HepG2 (cell line): ENCODE measurements at regions not wholly inside any gene's neighbourhood (a gene's known extent, or its start where the extent isn't known, plus 50 kb on each side); places are given as distances from the start of the nearest gene placed in this dataset.

ENCODE experiments used
- ATAC-seq: fragments of 200-7000 bp; cut with Tn5 transposase; 3 replicates; pipeline ENCODE4 v1.9.1; 2020; ENCODE audit warnings: mild to moderate bottlenecking, moderate library complexity
- BruUV-seq: library from RNA; stranded (reverse); fragments of 400-500 nt; replicated peaks from 2 replicates; lab custom pipeline; 2021; lab: Mats Ljungman, UMichigan
- CTCF ChIA-PET: fragments of 300-600 bp; formaldehyde crosslinking; extraction: SDS; loops from one replicate; lab custom pipeline; 2021; ENCODE audit warnings: low total read pairs, inconsistent platforms, low intra/inter-chr PET ratio; lab: Yijun Ruan, JAX
- POLR2A ChIA-PET: fragments of 350-600 bp; sonication (Branson Sonifier 250); formaldehyde crosslinking; loops from one replicate; lab custom pipeline; 2020; ENCODE audit warnings: antibody characterized with exemption, inconsistent platforms; lab: Yijun Ruan, JAX
- DNase-seq: peaks from one replicate; pipeline ENCODE4 v3.0.0-alpha.2; 2015; ENCODE audit warnings: low spot score
- FAIRE-seq: peaks from 3 replicates; lab custom pipeline; 2011; peaks lifted over from hg19 to GRCh38; lab: Jason Lieb, UNC
- H2AFZ ChIP-seq: one replicate; pipeline ENCODE4 v1.6.1; 2011; ENCODE audit warnings: low read length, inconsistent platforms
- H3K27ac ChIP-seq: fragments of 300-600 bp; 3 replicates; pipeline ENCODE4 v1.8.0; 2011; ENCODE audit warnings: mixed run types, mild to moderate bottlenecking, mixed read lengths, low read length, inconsistent platforms; ENCODE audit not compliant: insufficient read depth; ENCODE audit errors: extremely low read length
- H3K27me3 ChIP-seq, 2 experiments: fragments of 200-600 bp in 1 of 2; 2 replicates in 1 of 2; 3 replicates in 1 of 2; pipeline versions ENCODE4 v1.6.0 to v1.8.0; 2011; ENCODE audit warnings: low read length in 2 of 2, mild to moderate bottlenecking in 2 of 2, moderate library complexity in 2 of 2, inconsistent platforms in 1 of 2; ENCODE audit not compliant: insufficient read depth in 2 of 2, control insufficient read depth in 1 of 2
- H3K36me3 ChIP-seq, 2 experiments: fragments of 200-600 bp in 1 of 2; replicated peaks in 1 of 2; 2 replicates in 1 of 2; 3 replicates in 1 of 2; pipeline versions ENCODE4 v1.5.1 to v1.8.0; 2011; ENCODE audit warnings: low read length in 2 of 2, inconsistent platforms in 1 of 2; ENCODE audit not compliant: insufficient read depth in 2 of 2, control insufficient read depth in 1 of 2
- H3K4me1 ChIP-seq: 2 replicates; pipeline ENCODE4 v1.5.1; 2012; ENCODE audit warnings: low read length, inconsistent platforms; ENCODE audit not compliant: insufficient read depth
- H3K4me2 ChIP-seq: 2 replicates; pipeline ENCODE4 v1.6.0; 2011; ENCODE audit warnings: low read depth, low read length, inconsistent platforms
- H3K4me3 ChIP-seq, 3 experiments: fragments of 200-600 bp in 1 of 3; sonication (generic), shearing (Covaris generic) in 1 of 3; replicated peaks in 1 of 3; 2 replicates each; pipeline ENCODE4 v1.5.1; 2011 to 2016; ENCODE audit warnings: low read length in 3 of 3, inconsistent platforms in 2 of 3, low read depth in 2 of 3, mild to moderate bottlenecking in 2 of 3, control low read depth in 1 of 3, mixed read lengths in 1 of 3; ENCODE audit not compliant: insufficient read depth in 1 of 3
- H3K79me2 ChIP-seq: one replicate; pipeline ENCODE4 v1.6.1; 2011; ENCODE audit warnings: low read length, inconsistent platforms; ENCODE audit not compliant: insufficient read depth
- H3K9ac ChIP-seq: 2 replicates; pipeline ENCODE4 v1.6.0; 2011; ENCODE audit warnings: mild to moderate bottlenecking, low read depth, low read length, inconsistent platforms; ENCODE audit not compliant: insufficient read depth
- H3K9me3 ChIP-seq: 2 replicates; pipeline ENCODE4 v1.5.1; 2012; ENCODE audit warnings: mild to moderate bottlenecking, low read length
- H4K20me1 ChIP-seq: 2 replicates; pipeline ENCODE4 v1.6.0; 2011; ENCODE audit warnings: inconsistent platforms, mild to moderate bottlenecking, low read length, moderate library complexity; ENCODE audit not compliant: insufficient read depth
- CTCF ChIP-seq: sonication (generic); formaldehyde crosslinking; IDR thresholded peaks from 2 replicates; pipeline ENCODE4 v1.5.0; 2020; ENCODE audit warnings: mild to moderate bottlenecking, missing genetic modification reagents, moderate library complexity
- DPF2 ChIP-seq: sonication (generic); formaldehyde crosslinking; IDR thresholded peaks from 2 replicates; pipeline ENCODE4 v1.4.0; 2020; ENCODE audit warnings: mild to moderate bottlenecking, low read depth, missing genetic modification reagents, borderline replicate concordance
- FOXP1 ChIP-seq, 2 experiments: fragments of 450-650 bp in 1 of 2; IDR thresholded peaks; 2 replicates each; pipeline ENCODE4 v1.6.1; 2017 to 2018; ENCODE audit warnings: antibody characterized with exemption in 1 of 2
- GATAD2A ChIP-seq: IDR thresholded peaks from 2 replicates; pipeline ENCODE4 v1.6.1; 2016
- GLI4 ChIP-seq: sonication (generic); formaldehyde crosslinking; IDR thresholded peaks from 2 replicates; pipeline ENCODE4 v1.5.1; 2020; ENCODE audit warnings: missing genetic modification reagents, mild to moderate bottlenecking, moderate library complexity, borderline replicate concordance
- HCFC1 ChIP-seq: fragments of 150-350 bp; IDR thresholded peaks from 2 replicates; pipeline ENCODE4 v1.6.1; 2014; ENCODE audit warnings: low read depth, low read length
- HMG20B ChIP-seq: conservative IDR thresholded peaks from 2 replicates; pipeline ENCODE4 v1.6.1; 2016; ENCODE audit warnings: missing genetic modification reagents, missing compliant biosample characterization
- KMT2A ChIP-seq: sonication (generic); formaldehyde crosslinking; IDR thresholded peaks from 2 replicates; pipeline ENCODE4 v1.4.0; 2020; ENCODE audit warnings: missing genetic modification reagents
- NCOR1 ChIP-seq: fragments of 200-600 bp; sonication (generic); IDR thresholded peaks from 2 replicates; pipeline ENCODE4 v1.7.0; 2017; ENCODE audit warnings: antibody characterized with exemption, low read length, borderline replicate concordance
- SP1 ChIP-seq, 2 experiments: fragments of 450-650 bp in 1 of 2; sonication (generic) in 1 of 2; formaldehyde crosslinking in 1 of 2; IDR thresholded peaks; 2 replicates each; pipeline versions ENCODE4 v1.4.0 to v1.6.1; 2016 to 2020; ENCODE audit warnings: missing genetic modification reagents in 1 of 2
- TAF1 ChIP-seq: sonication (generic); formaldehyde crosslinking; IDR thresholded peaks from 2 replicates; pipeline ENCODE4 v1.4.0; 2020; ENCODE audit warnings: missing genetic modification reagents
- TSC22D2 ChIP-seq: sonication (generic); formaldehyde crosslinking; IDR thresholded peaks from 2 replicates; pipeline ENCODE4 v1.5.1; 2020; ENCODE audit warnings: missing genetic modification reagents, mild to moderate bottlenecking, borderline replicate concordance
- ZNF331 ChIP-seq: sonication (generic); formaldehyde crosslinking; IDR thresholded peaks from 2 replicates; pipeline ENCODE4 v1.4.0; 2020; ENCODE audit warnings: missing genetic modification reagents
- ZNF446 ChIP-seq: sonication (generic); formaldehyde crosslinking; IDR thresholded peaks from 2 replicates; pipeline ENCODE4 v1.5.0; 2020; ENCODE audit warnings: mild to moderate bottlenecking, missing genetic modification reagents
- ZNF644 ChIP-seq: IDR thresholded peaks from 2 replicates; pipeline ENCODE4 v1.6.1; 2016; ENCODE audit warnings: low read depth
- ZNF704 ChIP-seq: sonication (generic); formaldehyde crosslinking; IDR thresholded peaks from 2 replicates; pipeline ENCODE4 v1.8.1; 2023; ENCODE audit warnings: mild to moderate bottlenecking, inconsistent platforms, moderate library complexity, missing genetic modification reagents, borderline replicate concordance
- ZNF878 ChIP-seq: sonication (generic); formaldehyde crosslinking; IDR thresholded peaks from 2 replicates; pipeline ENCODE4 v1.8.1; 2023; ENCODE audit warnings: mild to moderate bottlenecking, missing genetic modification reagents, moderate library complexity
- WGBS: methylation state at CpG from one replicate; pipeline ENCODE4 v1.1.6; 2017; ENCODE audit warnings: low lambda C conversion rate; 5-methylcytosine and 5-hydroxymethylcytosine counted together
- in situ Hi-C: cut with HindIII; loops from 2 replicates; pipeline ENCODE4 v1.10.0; 2017; ENCODE audit warnings: low pct_unique_long_range_greater_than_20kb; ENCODE audit not compliant: extremely low pct_ligation_motif_present
- intact Hi-C: fragments of 100-400 bp; cut with micrococcal nuclease; formaldehyde crosslinking; loops from one replicate; pipeline ENCODE4 v1.10.0; 2022; ENCODE audit not compliant: unreplicated experiment
- TF ChIP-seq, protein P1 (sequence below): sonication (generic); formaldehyde crosslinking; IDR thresholded peaks from 2 replicates; pipeline ENCODE4 v1.4.0; 2020; ENCODE audit warnings: missing genetic modification reagents

DNA sequence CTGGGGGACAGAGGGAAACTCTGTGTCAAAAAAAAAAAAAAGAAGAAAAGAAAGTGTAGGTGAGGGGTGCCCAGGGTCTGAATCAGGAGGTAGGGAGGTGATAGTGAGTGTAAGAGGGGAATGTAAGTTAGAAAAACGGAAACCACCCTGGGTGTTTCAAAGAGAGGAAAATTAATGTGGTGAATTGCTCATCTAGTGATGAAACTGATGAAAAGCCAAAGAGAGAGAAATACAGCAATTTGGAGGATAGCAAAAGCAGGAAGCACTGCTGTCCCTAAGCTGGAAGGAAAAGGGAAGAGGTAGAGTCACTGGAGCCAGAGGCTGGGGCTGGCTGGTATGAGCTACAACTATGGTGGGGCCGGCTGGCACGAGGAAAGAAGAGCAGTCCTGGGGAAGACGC, 85.0 kb upstream of the CEP85L start:
- no peak overlapping the region for H3K4me3 ChIP-seq
- H3K36me3 ChIP-seq, result no peaks in the 10 kb centered on the region
- TF ChIP-seq TSC22D2 (CRISPR knock-in tag) (no peak), GLI4 (CRISPR knock-in tag) (no peak), ZNF331 (CRISPR knock-in tag) (no peak), NCOR1 (no peak)
- no peaks in the 10 kb centered on the region for H4K20me1 ChIP-seq
- no peaks in the 10 kb centered on the region for H3K79me2 ChIP-seq
- CTCF ChIA-PET, result no interaction called here
- no peak for ATAC-seq
- POLR2A ChIA-PET, result no interaction called here
- DNase-seq, result no peak
- in situ Hi-C loops (no loop called here), intact Hi-C loops (no loop called here)
- WGBS, result 8% methylated on average over 4 of the region's 4 CpGs
- H3K9ac ChIP-seq, result no peak overlapping the region
- BruUV-seq, result no TSS peak
- H3K4me1 ChIP-seq, result no peaks in the 10 kb centered on the region
- H3K9me3 ChIP-seq, result no peaks in the 10 kb centered on the region
- no peak overlapping the region for H3K4me2 ChIP-seq
- no peak for FAIRE-seq
- no peak overlapping the region for H3K27ac ChIP-seq
- peaks cover 0 to 20% of the 10 kb centered on the region in 2 experiments; a peak in 2 of 5 replicates for H3K27me3 ChIP-seq
- no peak overlapping the region for H2AFZ ChIP-seq

GRCh38 chr6:118735320-118735719, 83.9 kb upstream of the CEP85L start:
- DNase-seq (peak; percentile 12), ATAC-seq (peak; percentile 89), FAIRE-seq (no peak)
- Histone ChIP-seq H3K79me2 (no peaks in the 10 kb centered on the region), H3K9ac (no peak overlapping the region), H3K4me3 (no peak overlapping the region), H4K20me1 (no peaks in the 10 kb centered on the region), H3K27me3 (peaks cover 0 to 26% of the 10 kb centered on the region in 2 experiments; a peak in 2 of 5 replicates), H3K27ac (no peak overlapping the region), H3K9me3 (no peaks in the 10 kb centered on the region), H3K4me1 (no peaks in the 10 kb centered on the region), H3K36me3 (no peaks in the 10 kb centered on the region), H3K4me2 (no peak overlapping the region), H2AFZ (no peak overlapping the region)
- 15% methylated on average over 2 of the region's 2 CpGs for WGBS
- in situ Hi-C loops, result no loop called here
- ChIA-PET POLR2A (no interaction called here), CTCF (no interaction called here)
- intact Hi-C loops, result loop anchor here (1.0 kb wide), 1 partner anchor 170 kb away; no protein-coding TSS in a partner anchor
- no TSS peak for BruUV-seq
- TF ChIP-seq KMT2A (CRISPR knock-in tag), result no peak
- TF ChIP-seq GATAD2A (CRISPR knock-in tag), result no peak
- TF ChIP-seq FOXP1 (IDR thresholded peaks at IDR 0.05), result no peak
- no peak for TF ChIP-seq FOXP1 (CRISPR knock-in tag; IDR thresholded peaks at IDR 0.05)
- TF ChIP-seq, protein P1, sequence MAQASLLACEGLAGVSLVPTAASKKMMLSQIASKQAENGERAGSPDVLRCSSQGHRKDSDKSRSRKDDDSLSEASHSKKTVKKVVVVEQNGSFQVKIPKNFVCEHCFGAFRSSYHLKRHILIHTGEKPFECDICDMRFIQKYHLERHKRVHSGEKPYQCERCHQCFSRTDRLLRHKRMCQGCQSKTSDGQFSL (CRISPR knock-in tag), result no peak
- no peak for TF ChIP-seq HCFC1
- no peak for TF ChIP-seq HMG20B (CRISPR knock-in tag)
- TF ChIP-seq ZNF446 (CRISPR knock-in tag), result no peak
- no peak for TF ChIP-seq ZNF878 (CRISPR knock-in tag)
- peak; percentile 54 for TF ChIP-seq CTCF
- no peak for TF ChIP-seq SP1 (IDR thresholded peaks at IDR 0.05)
- no peak for TF ChIP-seq SP1 (CRISPR knock-in tag; IDR thresholded peaks at IDR 0.05)
- TF ChIP-seq TAF1 (CRISPR knock-in tag), result no peak
- TF ChIP-seq ZNF704 (CRISPR knock-in tag), result no peak
- TF ChIP-seq ZNF644 (CRISPR knock-in tag), result no peak
- no peak for TF ChIP-seq DPF2 (CRISPR knock-in tag)
